Activated CD4-positive, alpha-beta T cell treated with anti-CD3 and anti-CD28 coated beads, Interleukin-2, amount 50 U/mL, for 16 hours (primary cell): ENCODE measurements at regions not wholly inside any gene's neighbourhood (a gene's known extent, or its start where the extent isn't known, plus 50 kb on each side); places are given as distances from the start of the nearest gene placed in this dataset.

ENCODE experiments used
- DNase-seq: peaks from one replicate; pipeline ENCODE4 v3.0.0-alpha.2; 2020

- DNase-seq, result no peak
Observed at GRCh38 chr12:118706437-118706836, 274.9 kb upstream of the SRRM4 start.

GRCh38 chr12:118709946-118710345 lies 271.4 kb upstream of the SRRM4 start:
- DNase-seq, result no peak

DNA sequence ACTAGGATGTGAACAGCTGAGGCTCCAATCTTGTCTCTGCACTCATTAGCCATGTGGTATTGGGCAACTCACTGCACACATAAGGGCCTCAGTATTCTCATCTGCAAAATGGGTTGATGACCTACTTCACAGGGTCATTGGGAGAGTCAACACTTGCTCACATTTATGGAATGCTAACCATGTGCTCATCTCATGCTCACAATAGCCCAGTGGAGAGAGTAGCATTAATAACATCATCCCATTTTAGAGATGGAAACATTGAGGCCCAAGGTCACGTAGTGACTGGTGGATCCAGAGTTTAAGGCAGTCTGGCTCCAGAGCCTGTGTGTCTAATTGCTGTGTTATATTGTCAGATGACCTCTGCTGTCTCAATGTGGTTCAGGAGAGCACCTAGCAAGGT lies 270.2 kb upstream of the SRRM4 start:
- no peak for DNase-seq

DNA sequence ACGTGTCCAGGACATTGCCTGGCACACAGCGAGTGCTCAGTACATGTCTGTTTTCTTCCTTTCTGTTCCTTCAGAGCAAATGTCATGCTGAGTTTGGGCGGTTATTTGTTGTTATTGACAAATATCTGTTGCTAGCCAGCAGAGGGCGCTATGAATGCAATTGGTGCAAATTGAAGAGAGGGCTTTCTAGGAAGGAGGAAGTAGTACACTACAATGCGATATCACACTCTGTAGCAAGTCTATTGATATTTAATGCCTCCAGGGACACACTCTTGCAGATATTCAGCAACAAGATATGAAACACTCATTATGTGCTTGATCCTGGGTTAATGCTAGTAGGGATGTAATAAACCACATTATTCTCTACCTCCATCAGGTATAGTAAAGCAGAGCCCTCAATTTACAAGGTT lies 267.3 kb upstream of the SRRM4 start:
- peak; percentile 42 for DNase-seq

DNA sequence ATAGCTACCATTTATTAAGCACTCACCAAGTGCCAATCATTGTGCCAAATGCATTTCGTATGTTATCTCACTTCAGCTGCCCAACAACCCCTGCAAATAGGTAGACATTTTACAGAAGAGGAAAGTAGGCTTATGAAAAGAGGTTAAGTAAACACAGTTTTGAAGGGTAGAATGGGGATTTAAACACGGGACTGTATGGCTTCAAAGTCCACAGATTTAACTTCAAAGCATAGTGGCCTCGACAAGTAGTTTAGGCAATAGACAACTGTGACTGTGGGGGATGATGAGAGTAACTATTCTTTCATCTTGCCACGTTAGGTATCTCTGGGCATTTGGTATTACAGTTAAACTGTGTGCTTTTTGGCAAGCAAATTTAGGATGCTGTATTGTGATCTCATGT lies 266.8 kb upstream of the SRRM4 start:
- no peak for DNase-seq

GRCh38 chr12:118715647-118716046 lies 265.7 kb upstream of the SRRM4 start:
- DNase-seq, result no peak

- DNase-seq, result no peak
Observed at GRCh38 chr12:118727196-118727978, 254.0 kb upstream of the SRRM4 start.

DNA sequence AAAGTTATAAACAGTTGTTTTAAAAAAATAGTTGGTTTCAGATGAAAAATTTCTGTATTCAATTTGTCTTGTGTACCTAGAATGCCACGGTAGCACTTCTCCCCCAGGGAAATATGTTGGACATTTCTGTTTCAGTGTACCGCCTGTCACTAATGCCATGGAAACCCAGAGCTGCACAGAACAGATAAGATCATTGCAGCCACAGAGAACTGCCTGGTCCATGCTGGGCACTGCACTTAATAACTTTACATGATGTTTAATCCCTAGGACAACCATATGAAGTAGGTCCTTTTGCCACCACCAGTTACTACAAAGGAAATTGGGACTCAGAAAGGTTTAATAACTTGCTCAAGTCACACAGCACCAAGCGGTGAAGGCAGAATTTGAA lies 253.4 kb upstream of the SRRM4 start:
- DNase-seq, result no peak

GRCh38 chr12:118734266-118734665 lies 247.1 kb upstream of the SRRM4 start:
- DNase-seq, result no peak

GRCh38 chr12:118737985-118738540 lies 243.3 kb upstream of the SRRM4 start:
- DNase-seq, result no peak

DNA sequence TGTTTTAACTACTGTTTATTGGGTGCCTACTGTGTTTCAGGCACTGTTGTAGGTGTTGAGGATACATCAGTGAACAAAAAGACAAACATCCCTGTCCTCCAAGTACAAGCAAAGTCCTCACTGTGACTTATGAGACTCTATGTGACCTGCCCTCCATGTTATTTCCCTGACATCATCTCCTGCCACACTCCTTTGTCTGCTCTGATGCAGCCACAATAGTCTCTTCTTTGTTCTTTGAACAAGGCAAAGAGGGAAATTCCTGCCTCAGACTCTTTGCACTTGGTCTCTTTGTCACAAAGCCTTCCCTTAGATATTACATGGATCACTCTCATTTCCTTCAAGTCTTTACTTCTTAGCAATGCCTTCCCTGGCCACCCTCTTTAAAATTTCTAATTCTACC lies 240.1 kb upstream of the SRRM4 start:
- DNase-seq, result no peak

- no peak for DNase-seq
Observed at GRCh38 chr12:118742431-118742830, 238.9 kb upstream of the SRRM4 start.

DNA sequence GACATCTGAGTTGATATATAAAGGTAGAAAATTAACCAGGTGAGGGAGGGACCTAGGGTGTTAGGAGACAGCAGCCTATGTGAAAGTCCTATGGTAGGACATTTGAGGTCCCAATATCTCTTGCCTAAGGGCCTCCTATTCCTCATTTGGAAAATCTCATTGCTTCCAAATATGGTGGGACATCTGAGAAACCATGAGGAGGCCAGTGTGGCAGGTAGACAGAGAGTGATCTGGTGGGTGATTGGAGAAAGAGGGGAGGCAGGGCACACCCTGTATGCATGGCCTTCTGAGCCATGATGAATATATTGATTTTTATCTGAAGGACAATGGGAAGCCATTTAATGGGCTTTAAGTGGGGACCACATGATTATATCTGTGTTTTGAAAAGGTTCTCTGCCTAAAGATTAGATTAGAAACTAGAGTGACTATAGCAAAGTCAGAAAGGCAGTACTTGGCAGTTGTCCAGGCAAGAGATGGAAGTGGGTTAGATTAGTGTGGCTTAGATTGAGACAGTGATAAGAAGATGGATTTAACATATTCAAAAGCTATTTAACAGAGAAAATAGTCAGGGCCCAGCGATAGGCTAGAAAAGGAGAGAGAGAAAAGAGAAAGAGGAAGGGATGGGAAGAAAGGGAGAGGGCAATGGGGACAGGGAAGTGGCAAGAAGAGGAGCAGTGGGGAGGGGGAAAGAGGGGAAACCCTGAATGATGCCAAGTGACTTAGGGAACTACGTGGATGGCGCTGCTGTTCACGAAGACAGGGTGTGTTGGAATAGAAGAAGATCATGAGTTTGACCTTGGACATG lies 237.2 kb upstream of the SRRM4 start:
- DNase-seq, result no peak

- DNase-seq, result no peak
Observed at GRCh38 chr12:118746176-118746575, 235.2 kb upstream of the SRRM4 start.

DNA sequence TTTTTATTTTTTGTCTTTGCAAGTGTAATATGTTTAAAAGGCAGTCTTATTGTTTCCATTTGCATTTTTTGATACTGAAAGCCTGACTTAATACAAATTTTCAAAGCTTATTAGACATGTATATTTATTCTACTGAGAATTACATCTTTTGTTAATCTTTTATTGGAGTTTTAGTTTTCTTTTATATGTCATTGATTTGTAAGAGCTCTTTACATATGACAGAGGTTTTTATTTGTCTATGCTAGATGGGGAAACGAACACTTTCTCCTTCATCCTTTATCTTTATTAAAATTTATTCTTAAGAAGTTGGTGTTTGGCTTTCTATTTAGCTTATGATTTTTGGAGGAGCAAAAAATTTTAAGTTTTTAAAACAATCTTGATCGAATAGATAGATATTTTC lies 234.4 kb upstream of the SRRM4 start:
- DNase-seq, result no peak

DNA sequence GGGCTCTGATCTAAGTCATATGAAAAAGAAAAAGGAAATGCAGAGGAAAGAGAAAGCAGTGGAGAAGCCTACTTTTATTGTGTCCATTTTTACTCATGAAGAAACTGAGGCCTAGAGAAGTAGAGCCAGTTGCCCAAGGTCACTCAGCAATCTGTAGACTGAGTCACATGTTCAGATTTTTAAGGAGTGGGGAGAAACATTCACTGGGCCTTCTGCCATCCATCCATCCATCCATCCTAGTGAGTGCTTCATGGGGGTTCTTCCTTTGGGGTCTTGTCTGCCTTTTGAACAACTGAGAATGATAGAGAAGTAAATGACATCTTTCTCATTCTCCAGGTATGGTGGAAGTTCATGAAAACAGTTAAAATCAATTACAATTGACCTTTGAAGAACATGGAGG lies 233.6 kb upstream of the SRRM4 start:
- DNase-seq, result no peak

DNA sequence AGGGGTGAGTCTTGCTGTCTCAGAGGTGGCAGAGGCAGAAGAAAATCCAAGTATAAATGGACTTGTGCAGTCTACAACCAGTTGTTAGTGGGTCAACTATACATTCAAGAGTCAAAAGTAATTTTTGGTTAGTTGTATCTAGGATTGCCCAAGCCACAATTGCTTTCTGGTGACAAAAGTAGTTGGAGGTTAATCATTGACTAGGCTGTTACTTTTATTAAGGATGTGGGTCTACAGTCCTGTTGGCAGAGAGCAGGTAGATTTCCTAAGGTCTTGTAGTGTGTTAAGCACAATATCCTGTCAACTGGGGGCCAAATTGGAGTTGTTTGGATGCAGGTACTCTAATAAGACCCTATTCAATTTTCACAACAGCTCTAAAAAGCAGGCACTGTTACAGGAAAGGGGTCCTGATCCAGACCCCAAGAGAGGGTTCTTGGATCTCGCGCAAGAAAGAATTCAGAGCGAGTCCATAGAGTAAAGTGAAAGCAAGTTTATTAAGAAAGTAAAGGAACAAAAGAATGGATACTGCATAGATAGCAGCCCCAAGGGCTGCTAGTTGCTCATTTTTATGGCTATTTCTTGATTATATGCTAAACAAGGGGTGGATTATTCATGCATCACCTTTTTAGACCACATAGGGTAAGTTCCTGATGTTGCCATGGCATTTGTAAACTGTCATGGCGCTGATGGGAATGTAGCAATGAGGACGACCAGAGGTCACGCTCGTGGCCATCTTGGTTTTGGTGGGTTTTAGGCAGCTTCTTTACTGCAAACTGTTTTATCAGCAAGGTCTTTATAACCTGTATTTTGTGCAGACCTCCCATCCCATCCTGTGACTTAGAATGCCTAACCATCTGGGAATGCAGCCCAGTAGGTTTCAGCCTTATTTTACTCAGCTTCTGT lies 232.6 kb upstream of the SRRM4 start:
- no peak for DNase-seq

DNA sequence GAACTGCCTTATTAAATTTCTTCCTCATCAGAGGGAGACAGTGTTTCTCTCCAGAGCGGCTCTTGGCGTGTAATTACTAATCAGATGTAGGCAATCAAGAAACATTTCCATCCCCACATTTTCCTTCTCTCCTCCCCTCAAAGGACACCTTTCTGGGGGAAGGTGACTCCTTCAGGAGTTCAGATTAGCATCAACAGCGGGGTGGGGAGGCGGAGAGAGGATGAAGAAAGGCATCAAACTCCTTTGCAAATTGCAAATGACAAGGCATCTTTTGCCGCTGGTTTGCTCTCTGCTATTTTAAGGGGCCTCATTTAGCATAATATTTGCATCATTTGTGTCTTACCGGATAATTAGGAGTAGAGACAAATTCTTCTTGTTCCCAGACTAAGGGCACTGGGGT lies 231.7 kb upstream of the SRRM4 start:
- DNase-seq, result no peak

DNA sequence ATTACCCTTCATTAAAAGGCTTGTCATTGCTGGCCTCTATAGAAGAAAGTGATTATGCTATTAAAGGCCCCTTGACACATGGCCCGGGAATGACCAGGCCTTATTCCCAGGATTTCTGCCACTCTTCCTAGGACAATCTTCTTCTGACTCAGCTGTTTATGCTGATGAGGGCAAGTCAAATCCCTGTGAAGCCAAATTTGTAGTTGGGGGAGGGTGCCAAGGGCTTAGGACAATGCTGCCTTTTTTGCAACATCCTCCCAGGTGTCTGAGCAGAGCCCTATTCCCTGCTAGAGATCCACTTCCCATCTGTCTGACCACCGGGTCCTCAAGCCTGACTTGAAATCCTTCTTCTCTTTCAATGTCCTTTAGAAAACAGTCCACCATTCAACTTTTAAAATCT lies 230.7 kb upstream of the SRRM4 start:
- no peak for DNase-seq

GRCh38 chr12:118751355-118751754 lies 230.0 kb upstream of the SRRM4 start:
- DNase-seq, result no peak

DNA sequence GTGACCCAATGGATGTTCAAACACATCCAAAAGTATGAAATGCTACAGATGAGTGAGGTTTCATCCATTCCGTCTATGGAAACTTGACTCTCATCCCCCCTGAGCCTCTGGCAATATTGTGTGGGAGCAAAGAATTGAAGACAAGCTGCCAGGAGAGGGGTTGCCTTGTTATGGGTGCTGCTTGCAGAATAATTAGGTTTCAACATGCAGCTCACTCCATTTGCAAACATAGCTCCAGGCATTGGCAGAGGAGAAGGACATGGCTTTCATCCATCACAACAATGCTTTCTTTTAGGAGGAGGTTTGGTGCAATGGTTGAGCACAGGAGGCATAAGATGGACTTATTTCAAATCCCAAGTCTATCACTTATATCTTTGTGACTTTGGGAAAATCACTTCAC lies 220.7 kb upstream of the SRRM4 start:
- DNase-seq, result no peak

DNA sequence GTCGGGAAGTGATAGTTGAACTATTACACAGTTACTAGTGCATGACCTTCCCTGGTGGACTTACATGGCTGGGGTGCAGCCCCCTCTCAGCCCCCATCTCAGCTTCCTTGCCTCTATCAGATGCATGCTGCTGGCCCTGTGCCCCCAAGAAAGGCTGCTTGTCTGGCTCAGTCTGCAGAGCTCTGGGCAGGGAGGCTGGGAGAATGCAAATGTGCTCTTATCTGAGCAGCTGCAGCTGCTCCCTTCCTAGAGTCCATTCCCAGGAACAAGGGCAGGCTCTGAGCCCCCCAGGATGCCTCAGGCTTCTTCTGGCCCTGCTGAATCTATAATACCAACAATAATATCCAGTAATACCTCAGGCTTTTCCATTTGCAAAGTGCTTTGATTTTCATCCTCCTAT lies 218.1 kb upstream of the SRRM4 start:
- DNase-seq, result no peak
